ENCODE measurements at regions not wholly inside any gene's neighbourhood (a gene's known extent, or its start where the extent isn't known, plus 50 kb on each side); places are given as distances from the start of the nearest gene placed in this dataset.
"Not testable (repeated sequence)": the region's sequence is repeated elsewhere in the genome, so short reads cannot be mapped to it uniquely, and the experiment has no call there.

DNA sequence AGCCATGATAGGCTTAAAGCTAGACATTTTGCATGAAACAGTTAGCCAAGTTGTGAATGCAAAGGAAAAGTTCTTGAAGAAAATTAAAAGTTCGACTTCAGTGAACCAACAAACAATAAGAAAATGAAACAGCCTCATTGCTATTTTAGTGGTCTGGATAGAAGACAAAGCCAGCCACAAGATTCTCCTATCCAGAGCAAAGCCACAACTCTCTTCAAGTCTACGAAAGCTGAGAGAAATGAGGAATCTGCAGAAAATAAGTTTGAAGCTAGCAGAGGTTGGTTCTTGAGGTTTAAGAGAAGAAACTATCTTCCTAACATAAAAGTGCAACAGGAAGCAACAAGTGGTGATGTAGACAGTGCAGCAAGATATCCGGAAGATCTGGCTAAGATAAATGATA lies 271.4 kb upstream of the GRM3 start:
- intact Hi-C loops (cut with DNase I; ENCODE audit: low total_unique reads), result no loop called here
- WGBS, 5 donors, result 77 to 83% (median 83%) methylated on average over 3 of the region's 3 CpGs

DNA sequence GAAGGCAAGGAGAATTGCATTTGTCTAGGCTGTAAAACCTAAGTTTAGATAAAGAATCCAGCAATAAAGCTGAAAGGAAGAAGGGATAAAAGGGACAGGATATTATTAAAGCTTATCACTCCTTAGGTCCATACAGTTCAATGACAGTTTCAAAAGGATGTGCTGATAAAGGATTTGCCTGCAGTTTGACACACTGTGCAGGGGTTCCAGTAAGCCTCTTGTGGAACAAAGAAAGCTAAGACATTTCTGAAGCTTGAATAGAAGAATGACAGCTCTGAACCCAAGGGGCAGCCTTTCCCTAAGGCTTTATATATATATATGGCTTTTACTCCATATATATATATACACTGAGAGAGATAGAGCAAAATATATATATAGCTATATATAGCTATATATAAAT lies 276.8 kb upstream of the GRM3 start:
- no peaks in the 10 kb centered on the region for H3K36me3 ChIP-seq
- DNase-seq, result no peak
- no peaks in the 10 kb centered on the region for H3K27me3 ChIP-seq
- no peaks in the 10 kb centered on the region for H3K4me1 ChIP-seq
- no peak overlapping the region for H3K27ac ChIP-seq
- intact Hi-C loops (cut with DNase I; ENCODE audit: low total_unique reads), result no loop called here
- no peaks in the 10 kb centered on the region for H3K9me3 ChIP-seq
- no peak overlapping the region for H3K4me3 ChIP-seq
- TF ChIP-seq, protein P1, sequence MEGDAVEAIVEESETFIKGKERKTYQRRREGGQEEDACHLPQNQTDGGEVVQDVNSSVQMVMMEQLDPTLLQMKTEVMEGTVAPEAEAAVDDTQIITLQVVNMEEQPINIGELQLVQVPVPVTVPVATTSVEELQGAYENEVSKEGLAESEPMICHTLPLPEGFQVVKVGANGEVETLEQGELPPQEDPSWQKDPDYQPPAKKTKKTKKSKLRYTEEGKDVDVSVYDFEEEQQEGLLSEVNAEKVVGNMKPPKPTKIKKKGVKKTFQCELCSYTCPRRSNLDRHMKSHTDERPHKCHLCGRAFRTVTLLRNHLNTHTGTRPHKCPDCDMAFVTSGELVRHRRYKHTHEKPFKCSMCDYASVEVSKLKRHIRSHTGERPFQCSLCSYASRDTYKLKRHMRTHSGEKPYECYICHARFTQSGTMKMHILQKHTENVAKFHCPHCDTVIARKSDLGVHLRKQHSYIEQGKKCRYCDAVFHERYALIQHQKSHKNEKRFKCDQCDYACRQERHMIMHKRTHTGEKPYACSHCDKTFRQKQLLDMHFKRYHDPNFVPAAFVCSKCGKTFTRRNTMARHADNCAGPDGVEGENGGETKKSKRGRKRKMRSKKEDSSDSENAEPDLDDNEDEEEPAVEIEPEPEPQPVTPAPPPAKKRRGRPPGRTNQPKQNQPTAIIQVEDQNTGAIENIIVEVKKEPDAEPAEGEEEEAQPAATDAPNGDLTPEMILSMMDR (IDR thresholded peaks at IDR 0.05), result no peak
- TF ChIP-seq POLR2AphosphoS5 (IDR thresholded peaks at IDR 0.05) (no peak), POLR2A (IDR thresholded peaks at IDR 0.05) (no peak), EP300 (IDR thresholded peaks at IDR 0.05) (no peak)

More for the DNA sequence above, 271.4 kb upstream of the GRM3 start:
- no peak overlapping the region for H3K4me3 ChIP-seq
- H3K27me3 ChIP-seq, result no peaks in the 10 kb centered on the region
- H3K27ac ChIP-seq, result no peak overlapping the region
- no peak for TF ChIP-seq EP300 (IDR thresholded peaks at IDR 0.05)
- TF ChIP-seq POLR2AphosphoS5 (IDR thresholded peaks at IDR 0.05), result no peak
- DNase-seq, result no peak
- H3K36me3 ChIP-seq, result no peaks in the 10 kb centered on the region
- H3K9me3 ChIP-seq, result peaks cover 0 to 18% (median 5%) of the 10 kb centered on the region in 4 donors
- H3K4me1 ChIP-seq, result no peaks in the 10 kb centered on the region

DNA sequence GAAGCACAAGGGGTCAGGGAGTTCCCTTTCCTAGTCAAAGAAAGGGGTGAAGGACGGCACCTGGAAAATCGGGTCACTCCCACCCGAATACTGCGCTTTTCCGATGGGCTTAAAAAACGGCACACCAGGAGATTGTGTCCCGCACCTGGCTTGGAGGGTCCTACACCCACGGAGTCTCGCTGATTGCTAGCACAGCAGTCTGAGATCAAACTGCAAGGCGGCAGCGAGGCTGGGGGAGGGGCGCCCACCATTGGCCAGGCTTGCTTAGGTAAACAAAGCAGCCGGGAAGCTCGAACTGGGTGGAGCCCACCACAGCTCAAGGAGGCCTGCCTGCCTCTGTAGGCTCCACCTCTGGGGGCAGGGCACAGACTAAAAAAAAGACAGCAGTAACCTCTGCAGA lies 303.3 kb upstream of the GRM3 start:
- intact Hi-C loops (cut with DNase I; ENCODE audit: low total_unique reads); H3K27me3 ChIP-seq; H3K27ac ChIP-seq; H3K4me1 ChIP-seq; DNase-seq; H3K9me3 ChIP-seq; H3K36me3 ChIP-seq; H3K4me3 ChIP-seq: not testable (repeated sequence)
- WGBS, 5 donors, result 74 to 94% (median 87%) methylated on average over 9 to 12 of the region's 14 CpGs

DNA sequence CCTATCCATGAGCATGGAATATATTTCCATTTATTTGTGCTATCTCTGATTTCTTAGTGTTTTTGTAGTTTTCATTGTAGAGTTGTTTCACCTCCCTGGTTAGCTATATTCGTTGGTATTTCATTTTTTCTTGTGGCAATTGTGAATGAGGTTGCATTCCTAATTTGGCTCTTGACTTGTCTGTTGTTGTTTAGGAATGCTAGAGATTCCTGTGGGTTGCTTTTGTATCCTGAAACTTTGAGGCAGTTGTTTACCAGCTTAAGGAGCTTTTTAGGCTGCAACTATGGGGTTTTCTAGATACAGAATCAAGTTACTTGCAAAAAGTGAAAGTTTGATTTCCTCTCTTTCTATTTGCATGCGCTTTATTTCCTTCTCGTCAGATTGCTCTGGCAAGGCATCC lies 304.7 kb upstream of the GRM3 start:
- 79 to 84% (median 81%) methylated on average over 3 of the region's 3 CpGs for WGBS, 5 donors
- DNase-seq, result no peak
- no peak overlapping the region for H3K27ac ChIP-seq
- H3K4me3 ChIP-seq, result no peak overlapping the region
- no peaks in the 10 kb centered on the region for H3K36me3 ChIP-seq
- no peaks in the 10 kb centered on the region for H3K9me3 ChIP-seq
- intact Hi-C loops (cut with DNase I; ENCODE audit: low total_unique reads), result no loop called here
- no peaks in the 10 kb centered on the region for H3K27me3 ChIP-seq
- TF ChIP-seq POLR2A (IDR thresholded peaks at IDR 0.05) (no peak), EP300 (IDR thresholded peaks at IDR 0.05) (no peak), POLR2AphosphoS5 (IDR thresholded peaks at IDR 0.05) (no peak)
- TF ChIP-seq, protein P1 (IDR thresholded peaks at IDR 0.05), result no peak
- H3K4me1 ChIP-seq, result no peaks in the 10 kb centered on the region

DNA sequence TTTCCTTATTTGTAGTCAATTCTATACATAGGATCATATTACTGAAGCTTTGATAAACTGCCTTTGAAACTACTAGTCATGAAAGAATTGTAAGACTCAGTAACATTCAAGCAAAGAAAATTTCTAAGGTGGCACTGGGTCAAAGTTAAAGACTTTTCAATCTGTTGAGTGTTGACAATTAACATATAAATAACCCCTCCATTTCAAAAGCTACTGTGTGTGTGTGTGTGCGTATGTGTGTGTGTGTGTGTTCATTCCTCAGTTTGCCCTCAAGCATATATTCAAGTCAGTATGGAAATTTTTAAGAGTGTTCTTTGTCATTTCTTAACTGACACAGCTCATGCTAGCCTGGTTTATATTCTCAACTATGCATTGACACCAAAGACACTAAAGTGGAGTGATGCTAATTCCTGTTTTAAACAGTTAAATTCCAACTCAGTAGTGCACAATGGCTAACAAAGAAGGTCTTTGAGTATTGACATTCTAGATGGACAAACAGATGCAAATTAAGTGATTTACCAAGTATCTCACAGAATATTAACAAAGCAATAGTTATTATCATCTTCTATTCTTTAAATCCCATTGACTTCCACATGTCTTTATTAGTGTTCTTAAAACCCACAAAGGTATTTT lies 314.8 kb upstream of the GRM3 start:
- intact Hi-C loops (cut with DNase I; ENCODE audit: low total_unique reads), result no loop called here
- DNase-seq, result no peak

More for the DNA sequence above, 314.8 kb upstream of the GRM3 start:
- 0 to 43% (median 0%) methylated on average over 1 of the region's 1 CpG for WGBS, 5 donors
- Histone ChIP-seq H3K4me3 (no peak overlapping the region), H3K27me3 (no peaks in the 10 kb centered on the region), H3K9me3 (no peaks in the 10 kb centered on the region), H3K27ac (no peak overlapping the region), H3K4me1 (no peaks in the 10 kb centered on the region), H3K36me3 (no peaks in the 10 kb centered on the region)
- TF ChIP-seq POLR2A (IDR thresholded peaks at IDR 0.05) (no peak), EP300 (IDR thresholded peaks at IDR 0.05) (no peak), POLR2AphosphoS5 (IDR thresholded peaks at IDR 0.05) (no peak)
- TF ChIP-seq, protein P1 (IDR thresholded peaks at IDR 0.05), result no peak
